Spleen (tissue), 3 donors: ENCODE measurements at regions not wholly inside any gene's neighbourhood (a gene's known extent, or its start where the extent isn't known, plus 50 kb on each side); places are given as distances from the start of the nearest gene placed in this dataset.

Experiments
- POLR2A ChIP-seq, 3 donors: fragments of 450-650 bp; IDR thresholded peaks; one replicate each; pipeline ENCODE4 v1.5.1; 2017; ENCODE audit warnings: antibody characterized with exemption in 3 of 3, mild to moderate bottlenecking in 1 of 3
- POLR2AphosphoS5 ChIP-seq, 3 donors: sonication (generic); formaldehyde crosslinking; IDR thresholded peaks; one replicate each; pipeline ENCODE4 v1.5.1; 2017; ENCODE audit warnings: antibody characterized with exemption in 3 of 3

DNA sequence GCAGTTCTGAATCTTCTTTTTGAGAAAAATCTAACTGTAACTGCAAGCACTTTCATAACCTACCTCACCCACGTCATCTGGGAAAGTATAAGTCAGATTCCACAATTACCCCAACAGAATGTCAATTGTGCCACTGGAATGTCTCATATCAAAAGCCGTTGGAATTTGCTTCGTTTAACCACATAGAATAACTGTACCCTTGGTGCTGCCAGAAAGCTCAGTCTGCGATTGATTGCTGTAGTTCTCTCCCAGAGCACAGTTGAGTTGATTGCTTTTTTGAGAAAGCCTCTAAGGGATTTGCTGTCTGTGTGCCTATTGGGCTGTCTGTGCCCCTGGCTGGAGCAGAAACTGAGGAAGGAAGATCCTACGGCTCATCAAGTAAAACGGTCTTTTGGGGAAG, 583.6 kb downstream of the TMEM38B start:
- no peak for TF ChIP-seq POLR2AphosphoS5 (IDR thresholded peaks at IDR 0.05)
- TF ChIP-seq POLR2A (IDR thresholded peaks at IDR 0.05), result no peak
